H1 (cell line): ENCODE measurements at regions not wholly inside any gene's neighbourhood (a gene's known extent, or its start where the extent isn't known, plus 50 kb on each side); places are given as distances from the start of the nearest gene placed in this dataset.

Source experiments
- CTCF ChIP-seq, 3 experiments: IDR thresholded peaks; 1 replicate in 2 of 3; 2 replicates in 1 of 3; pipeline versions ENCODE4 v1.5.1 to v1.6.1; 2011; ENCODE audit warnings: low read length in 3 of 3, mild to moderate bottlenecking in 3 of 3, inconsistent platforms in 2 of 3, low read depth in 1 of 3, moderate library complexity in 1 of 3; ENCODE audit not compliant: insufficient read depth in 1 of 3; ENCODE audit errors: control extremely low read depth in 1 of 3
- EZH2 ChIP-seq: fragments of 200-600 bp; sonication (generic); IDR thresholded peaks from 2 replicates; pipeline ENCODE4 v1.7.1; 2012; ENCODE audit warnings: low read depth, mild to moderate bottlenecking, moderate library complexity, low read length, inconsistent platforms; ENCODE audit not compliant: severe bottlenecking
- FOSL1 ChIP-seq: IDR thresholded peaks from 2 replicates; pipeline ENCODE4 v1.6.1; 2011; ENCODE audit warnings: mild to moderate bottlenecking, low read depth, low read length, moderate library complexity; ENCODE audit not compliant: insufficient read depth
- GABPA ChIP-seq: IDR thresholded peaks from 2 replicates; pipeline ENCODE4 v1.6.1; 2011; ENCODE audit warnings: mild to moderate bottlenecking, low read length, moderate library complexity, borderline replicate concordance; ENCODE audit not compliant: insufficient read depth
- KDM1A ChIP-seq: fragments of 200-600, 300-600 bp; sonication (generic); IDR thresholded peaks from 2 replicates; pipeline ENCODE4 v1.7.1; 2016; ENCODE audit warnings: mild to moderate bottlenecking, low read length, borderline replicate concordance
- MAX ChIP-seq: IDR thresholded peaks from 2 replicates; pipeline ENCODE4 v1.6.1; 2012; ENCODE audit warnings: inconsistent platforms
- RNF2 ChIP-seq: fragments of 200-900, 300-1000 bp; sonication (generic); IDR thresholded peaks from 2 replicates; pipeline ENCODE4 v1.7.1; 2016; ENCODE audit warnings: borderline replicate concordance, low read depth, mild to moderate bottlenecking, antibody characterized with exemption, low read length; ENCODE audit not compliant: poor library complexity, severe bottlenecking; ENCODE audit errors: missing control alignments
- RXRA ChIP-seq: IDR thresholded peaks from 2 replicates; pipeline ENCODE4 v1.6.1; 2011; ENCODE audit warnings: low read depth, mild to moderate bottlenecking, low read length, moderate library complexity; ENCODE audit not compliant: insufficient read depth
- SIN3A ChIP-seq, 2 experiments: IDR thresholded peaks in 1 of 2; conservative IDR thresholded peaks in 1 of 2; 2 replicates each; pipeline ENCODE4 v1.6.1; 2011 to 2012; ENCODE audit warnings: low read length in 2 of 2, improper control_type of control experiment in 1 of 2, low read depth in 1 of 2, mild to moderate bottlenecking in 1 of 2
- SIX5 ChIP-seq: IDR thresholded peaks from 2 replicates; pipeline ENCODE4 v1.6.1; 2011; ENCODE audit warnings: mild to moderate bottlenecking, low read depth, low read length
- YY1 ChIP-seq: IDR thresholded peaks from 2 replicates; pipeline ENCODE4 v1.6.1; 2011; ENCODE audit warnings: low read depth, mild to moderate bottlenecking, low read length

GRCh38 chr18:1599196-1599595 is 694.5 kb downstream of the ADCYAP1 start:
- TF ChIP-seq RXRA (no peak), FOSL1 (no peak), CTCF (IDR thresholded peaks at IDR 0.05; ENCODE audit: control extremely low read depth in 1 of 3, insufficient read depth in 1 of 3, low read depth in 1 of 3, low read length in 3 of 3) (no peak), SIX5 (no peak), MAX (no peak), YY1 (no peak), KDM1A (no peak), EZH2 (no peak), GABPA (no peak), SIN3A (conservative IDR thresholded peaks at IDR 0.05 in 1 of 2, IDR thresholded peaks at IDR 0.05 in 1 of 2; ENCODE audit: low read depth in 1 of 2, low read length in 2 of 2) (no peak), RNF2 (no peak)
